Activated CD4-positive, alpha-beta T cell treated with anti-CD3 and anti-CD28 coated beads for 48 hours (primary cell): ENCODE measurements at regions not wholly inside any gene's neighbourhood (a gene's known extent, or its start where the extent isn't known, plus 50 kb on each side); places are given as distances from the start of the nearest gene placed in this dataset.
"Not testable (repeated sequence)": the region's sequence is repeated elsewhere in the genome, so short reads cannot be mapped to it uniquely, and the experiment has no call there.

Source experiments
- DNase-seq: peaks from one replicate; pipeline ENCODE4 v3.0.0-alpha.2; 2020

DNA sequence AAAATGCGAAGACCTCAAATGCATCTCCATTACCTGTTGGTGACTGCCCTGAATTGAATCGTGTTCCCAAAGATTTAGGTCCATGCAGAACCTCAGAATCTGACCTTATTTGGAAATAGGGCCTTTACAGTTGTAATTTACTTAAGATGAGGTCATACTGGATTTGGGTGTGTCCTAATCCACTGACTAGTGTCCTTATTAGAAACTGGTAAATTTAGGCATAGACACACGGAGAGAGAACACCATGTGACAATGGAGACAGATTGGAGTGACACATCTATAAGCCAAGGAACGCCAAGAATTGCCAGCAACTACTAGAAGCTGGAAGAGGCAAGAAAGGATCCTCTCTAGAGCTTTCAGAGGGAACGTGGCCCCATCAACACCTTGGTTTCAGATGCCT is 203.1 kb downstream of the SMAD2 start:
- no peak for DNase-seq

DNA sequence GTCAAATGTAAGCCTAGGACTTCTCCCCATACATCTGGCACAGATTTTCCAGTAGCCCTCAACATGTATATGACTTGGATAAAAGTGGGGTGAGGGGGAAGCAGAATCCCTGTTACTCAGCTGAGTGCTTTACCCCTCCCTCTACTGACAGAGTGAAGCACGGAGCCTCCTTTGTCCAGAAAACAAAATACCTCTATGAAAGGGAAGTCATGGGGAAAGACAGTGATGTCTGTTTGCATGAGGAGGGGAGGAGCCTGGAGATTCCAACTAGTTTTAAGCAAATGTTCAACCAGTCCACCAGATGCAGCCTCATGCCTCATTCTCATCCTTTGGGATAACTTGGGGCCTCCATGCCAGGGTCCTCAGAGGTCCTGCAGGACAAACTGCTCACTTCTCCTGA is 203.9 kb downstream of the SMAD2 start:
- no peak for DNase-seq

DNA sequence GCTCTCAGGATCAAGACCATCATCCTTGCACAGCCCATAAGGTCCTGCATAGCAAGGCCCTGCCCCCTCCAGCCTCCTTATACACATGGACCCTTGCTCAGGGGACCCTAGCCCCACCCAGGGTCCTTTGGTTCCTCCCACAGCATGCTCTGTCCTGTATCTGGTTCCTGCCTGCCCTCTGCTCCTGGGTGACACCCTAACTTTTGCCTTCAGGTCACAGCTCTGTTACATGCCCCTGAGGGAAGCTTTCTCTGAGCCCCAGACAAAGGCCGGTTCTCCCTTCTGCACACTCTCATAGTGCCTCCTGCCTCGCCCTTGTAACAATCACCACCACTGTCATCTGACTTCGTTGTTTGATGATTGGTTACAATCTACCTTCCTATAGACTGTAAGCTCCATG is 204.8 kb downstream of the SMAD2 start:
- no peak for DNase-seq

DNA sequence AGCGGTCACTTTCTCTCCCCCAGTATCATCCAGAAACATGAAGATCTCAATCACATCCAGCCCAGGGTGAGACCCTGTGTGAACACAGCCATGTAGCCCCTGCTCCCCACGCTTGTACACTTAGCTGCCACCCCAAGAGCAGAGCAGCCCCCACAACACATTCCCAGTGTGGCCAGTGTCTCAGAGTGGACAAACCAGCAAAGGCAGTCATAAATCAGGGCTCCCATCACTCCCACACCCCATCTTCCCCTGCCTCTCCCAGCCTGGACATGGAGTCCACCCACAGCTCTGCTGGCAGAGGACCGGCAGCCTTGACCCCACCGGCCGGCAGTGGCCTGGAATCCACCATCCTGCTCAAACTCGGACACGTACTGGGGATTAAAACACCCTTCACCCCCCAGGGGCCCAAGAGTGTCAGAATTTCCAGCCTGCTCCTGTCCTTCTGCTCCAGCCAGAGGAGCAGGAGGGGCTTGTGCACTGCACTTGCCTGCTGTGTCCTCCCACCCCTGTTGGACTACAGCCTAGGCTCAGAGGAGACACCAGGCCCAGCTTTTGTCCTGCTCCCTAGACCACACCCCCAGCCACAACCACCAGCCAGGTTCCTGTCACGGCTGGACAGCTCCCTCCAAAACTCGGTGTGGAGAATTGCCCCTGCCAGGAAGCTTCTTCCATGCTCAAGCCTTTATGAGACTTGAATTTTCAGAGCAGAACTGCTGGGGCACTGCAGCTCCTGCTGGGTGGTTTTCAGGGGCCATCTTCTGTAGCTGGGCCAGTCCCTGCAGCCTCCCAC is 206.1 kb downstream of the SMAD2 start:
- DNase-seq: no peak

DNA sequence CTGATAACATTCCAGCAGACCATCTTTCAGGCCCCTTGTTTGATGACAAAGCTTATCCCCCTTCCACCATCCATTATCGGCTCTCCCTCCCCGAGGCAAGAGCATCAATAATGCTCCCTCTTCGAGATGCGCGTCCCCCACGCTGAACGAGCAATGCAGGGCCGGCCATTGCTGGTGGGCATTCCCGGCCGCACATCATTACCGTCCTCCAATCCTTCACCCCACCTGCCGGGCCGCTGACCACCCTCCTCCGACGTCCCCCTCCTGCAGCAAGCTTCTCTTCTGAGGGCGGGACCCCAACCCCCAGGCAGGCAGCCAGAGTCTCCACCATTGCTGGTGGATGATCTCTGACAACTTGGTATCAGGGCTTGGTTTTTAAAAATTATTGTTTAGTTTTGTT is 208.6 kb downstream of the SMAD2 start:
- DNase-seq: no peak

DNA sequence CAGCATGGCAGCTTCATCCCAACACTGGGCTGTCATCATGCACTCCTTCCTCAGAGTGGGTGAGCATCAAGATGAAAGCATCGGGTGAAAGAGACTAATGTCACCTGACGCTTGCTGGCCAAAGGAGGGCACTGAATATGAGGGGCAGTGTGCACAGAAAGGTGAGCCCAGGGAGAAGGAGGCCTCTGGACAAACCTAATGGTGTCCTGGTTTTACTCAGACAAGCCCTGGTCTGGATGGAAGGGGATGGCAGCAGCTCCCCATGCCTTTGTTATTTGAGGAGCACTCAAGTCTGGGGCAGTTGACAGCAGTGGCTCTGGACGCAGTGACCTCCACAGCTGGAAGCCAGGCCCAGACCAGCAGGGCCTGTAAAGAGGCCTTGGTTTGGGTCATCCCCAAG is 209.7 kb downstream of the SMAD2 start:
- DNase-seq: no peak

DNA sequence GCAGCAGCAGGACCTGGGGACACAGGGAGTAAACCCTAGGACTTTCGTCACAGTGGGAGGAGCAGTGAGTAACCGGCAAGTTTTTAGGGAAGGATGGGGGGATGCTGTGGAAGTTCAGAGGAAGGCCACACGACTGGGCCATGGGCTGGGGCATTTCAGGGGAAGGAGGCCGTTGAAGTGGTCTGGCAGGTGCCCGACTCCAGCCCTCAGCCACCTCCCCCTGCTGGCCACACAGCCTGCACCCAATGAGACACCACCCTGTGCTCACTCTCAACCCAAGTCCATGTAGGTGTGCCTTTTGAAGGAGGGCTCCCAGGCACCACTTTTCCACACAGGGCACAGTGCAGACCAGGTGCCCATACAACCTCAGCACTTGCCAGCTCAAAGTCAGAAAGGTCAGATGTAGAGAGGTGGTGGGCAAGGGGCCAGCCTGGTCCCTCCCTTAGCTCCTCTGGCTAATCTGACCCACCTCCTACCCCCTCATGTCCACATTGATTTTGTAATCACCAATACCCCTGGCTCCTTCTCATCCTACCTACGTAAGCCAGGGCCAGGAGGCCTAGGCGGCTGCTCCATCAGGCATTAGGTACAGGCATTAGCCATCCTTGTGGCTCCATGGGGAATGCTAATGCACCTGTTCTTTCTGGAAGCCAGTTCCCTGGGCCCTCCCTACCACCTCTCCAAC is 211.2 kb downstream of the SMAD2 start:
- no peak for DNase-seq

DNA sequence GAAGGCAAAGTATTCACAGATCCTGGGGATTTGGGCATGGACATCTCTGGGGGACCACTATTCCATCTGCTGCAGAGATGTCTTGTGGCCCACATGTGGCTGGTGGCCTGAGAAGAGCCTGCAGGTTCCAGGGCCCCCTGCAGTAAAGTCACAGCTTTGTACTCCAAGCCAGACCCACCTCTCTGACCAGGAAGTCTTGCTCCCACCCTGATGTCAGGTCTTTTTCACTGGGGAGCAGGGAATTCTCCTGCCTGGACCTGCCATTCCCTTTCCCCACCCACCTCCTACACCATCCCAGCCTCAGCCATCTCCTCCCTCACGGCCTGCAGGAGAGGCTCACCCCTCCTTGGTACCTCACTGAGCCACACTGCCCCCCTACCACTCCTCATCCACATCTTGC is 211.8 kb downstream of the SMAD2 start:
- no peak for DNase-seq

DNA sequence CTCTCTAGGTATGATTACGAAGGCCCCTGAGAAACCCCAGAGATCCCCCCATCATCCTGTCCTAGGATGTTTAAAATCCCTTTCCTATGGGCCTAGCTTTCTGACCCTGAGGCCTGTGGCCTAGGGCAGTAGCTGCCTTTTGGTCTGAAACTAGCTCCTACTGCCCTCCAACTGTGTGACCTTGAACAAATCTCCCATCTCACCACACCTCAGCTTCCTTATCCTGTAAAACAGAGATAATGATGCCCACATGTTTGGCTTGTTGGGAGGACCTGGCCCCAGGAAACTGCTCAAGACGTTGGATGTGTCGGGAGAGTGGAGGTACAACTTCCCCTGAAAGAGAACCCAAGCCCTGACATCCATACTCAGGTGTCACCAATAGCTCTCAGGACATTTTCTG is 213.2 kb downstream of the SMAD2 start:
- DNase-seq: no peak

DNA sequence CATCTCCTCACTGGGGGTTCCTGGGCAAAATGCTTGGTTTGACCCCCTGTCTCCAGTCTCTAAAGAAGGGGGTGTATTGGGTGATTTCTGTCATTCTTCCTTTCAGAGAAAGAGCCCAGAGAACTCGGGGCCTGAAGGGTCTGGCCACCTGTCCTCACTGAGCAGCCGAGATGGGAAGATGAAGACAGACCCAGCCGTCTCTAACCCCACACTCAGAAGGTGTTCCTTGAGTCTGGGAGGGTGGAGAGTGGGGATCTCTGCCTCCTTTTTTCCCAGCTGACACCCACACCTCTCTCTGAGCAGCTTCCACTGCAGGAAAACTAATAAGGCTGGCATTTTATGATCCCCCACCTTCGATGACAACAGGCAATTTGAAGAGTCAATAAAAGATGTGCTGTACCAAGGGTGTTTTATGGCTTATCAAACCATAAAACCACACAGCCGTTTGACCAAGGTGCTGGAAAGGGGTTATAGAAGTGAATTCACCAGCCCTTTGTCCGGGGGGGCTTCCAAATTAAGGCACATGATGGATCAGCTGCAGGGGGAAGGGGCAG is 213.8 kb downstream of the SMAD2 start:
- DNase-seq: no peak

DNA sequence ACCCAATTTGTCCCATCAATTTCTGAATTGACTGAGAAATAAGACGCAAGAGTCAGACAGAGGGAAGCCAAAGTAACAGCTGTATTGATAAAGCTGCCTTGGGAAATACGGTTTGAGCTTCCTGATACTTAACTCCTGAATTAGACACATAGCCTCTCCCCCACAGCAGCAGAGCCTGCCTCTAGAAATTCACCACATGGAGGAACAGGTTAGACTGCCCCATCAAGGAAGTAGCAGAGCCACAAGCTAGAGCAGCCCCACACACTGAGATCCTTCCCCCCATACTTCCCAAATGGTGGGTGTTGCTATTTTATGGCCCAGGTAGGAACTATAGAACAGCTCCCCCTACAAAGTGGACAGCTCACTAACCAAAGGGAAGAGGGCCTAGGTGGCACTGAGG is 220.0 kb downstream of the SMAD2 start:
- no peak for DNase-seq

DNA sequence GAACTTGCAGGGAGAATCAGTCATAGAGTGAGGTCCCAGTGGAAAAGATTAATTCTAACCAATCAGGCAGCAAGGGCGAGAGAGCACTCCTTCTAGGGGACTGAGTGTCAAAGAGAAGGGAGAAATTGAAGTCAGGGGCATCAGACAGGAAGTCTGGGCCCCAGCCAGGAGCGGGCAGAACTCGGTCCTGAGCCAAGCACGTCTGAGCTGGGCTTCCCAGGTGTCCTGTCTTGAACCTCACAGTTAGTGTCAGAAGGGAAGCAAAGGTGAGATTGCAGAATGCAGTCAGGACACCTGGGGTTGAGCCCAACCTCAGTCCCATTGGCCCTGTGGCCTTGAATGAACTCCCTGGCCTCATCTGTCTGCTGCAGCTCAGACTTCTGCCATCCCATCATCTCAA is 220.9 kb downstream of the SMAD2 start:
- no peak for DNase-seq

DNA sequence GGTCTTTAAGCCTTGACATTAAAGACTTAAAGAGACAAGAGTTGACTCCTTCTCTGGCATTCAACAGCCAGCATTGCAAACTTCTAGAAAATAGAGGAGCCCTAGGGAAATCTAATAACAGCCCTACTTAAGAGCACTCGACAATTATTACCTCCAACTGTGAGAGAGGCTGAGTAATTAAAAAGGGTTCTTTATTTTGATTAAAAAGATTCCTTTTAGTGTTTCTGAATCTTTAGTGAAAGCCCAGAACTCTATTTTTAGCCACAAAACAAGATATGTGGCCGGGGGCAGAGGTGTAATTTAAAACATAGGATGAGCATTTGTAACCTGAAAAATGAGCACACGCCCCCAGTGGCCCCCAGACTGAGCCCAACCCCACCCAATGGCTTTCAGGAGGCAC is 222.3 kb downstream of the SMAD2 start:
- DNase-seq: no peak

DNA sequence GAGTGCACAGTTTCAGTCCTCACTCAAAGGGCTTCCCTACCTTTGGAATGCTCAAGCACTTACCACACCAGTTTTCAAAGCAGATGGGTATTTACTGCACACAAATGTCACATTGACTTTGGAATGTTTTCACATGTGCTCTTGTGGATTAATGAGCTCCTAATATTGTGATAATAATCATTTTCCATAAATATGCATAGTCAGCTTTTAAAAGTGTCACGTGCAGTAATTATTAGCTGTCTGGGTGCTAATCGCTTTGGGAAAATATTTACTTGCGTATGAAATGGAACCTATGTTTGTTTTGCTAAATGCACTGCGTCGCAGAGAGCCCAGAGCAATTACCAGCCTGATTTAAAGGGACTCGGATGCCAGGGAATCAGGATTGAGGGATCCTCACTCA is 229.3 kb downstream of the SMAD2 start:
- no peak for DNase-seq

DNA sequence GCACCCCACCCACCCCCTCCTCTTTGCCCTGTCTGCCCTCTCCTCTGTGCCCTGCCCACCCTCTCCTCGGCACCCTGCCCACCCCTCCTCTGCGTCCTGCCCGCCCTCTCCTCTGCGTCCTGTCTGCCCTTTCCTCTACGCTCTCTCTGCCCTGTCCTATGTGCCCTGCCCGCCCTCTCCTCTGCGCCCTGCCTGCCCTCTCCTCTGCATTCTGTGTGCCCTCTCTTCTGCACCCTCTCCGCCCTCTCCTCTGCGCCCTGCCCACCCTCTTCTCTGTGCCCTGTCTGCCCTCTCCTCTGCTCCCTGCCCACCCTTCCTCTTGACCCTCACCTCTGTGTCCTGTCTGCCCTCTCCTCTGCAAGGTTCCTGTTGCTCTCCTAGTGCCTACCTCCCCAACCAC is 233.6 kb downstream of the SMAD2 start:
- no peak for DNase-seq

DNA sequence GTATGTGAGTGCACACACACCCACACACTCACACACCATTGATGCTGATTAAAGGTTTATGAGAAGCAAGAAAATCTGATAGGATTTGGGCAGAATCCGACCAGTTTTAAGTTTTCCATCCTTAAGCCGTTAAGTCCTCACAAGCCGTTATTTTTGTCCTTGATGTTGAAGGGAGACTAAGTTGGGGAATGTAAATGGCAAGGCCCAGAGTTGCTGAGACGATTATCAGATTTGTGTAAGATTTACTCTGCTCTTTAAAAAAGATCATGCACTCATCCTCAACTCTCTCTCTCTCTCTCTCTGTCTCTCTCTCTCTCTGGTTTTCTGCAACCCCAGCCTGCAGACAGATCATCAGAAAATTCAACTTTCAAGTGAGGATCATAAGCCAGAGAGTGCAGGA is 238.8 kb downstream of the SMAD2 start:
- no peak for DNase-seq

DNA sequence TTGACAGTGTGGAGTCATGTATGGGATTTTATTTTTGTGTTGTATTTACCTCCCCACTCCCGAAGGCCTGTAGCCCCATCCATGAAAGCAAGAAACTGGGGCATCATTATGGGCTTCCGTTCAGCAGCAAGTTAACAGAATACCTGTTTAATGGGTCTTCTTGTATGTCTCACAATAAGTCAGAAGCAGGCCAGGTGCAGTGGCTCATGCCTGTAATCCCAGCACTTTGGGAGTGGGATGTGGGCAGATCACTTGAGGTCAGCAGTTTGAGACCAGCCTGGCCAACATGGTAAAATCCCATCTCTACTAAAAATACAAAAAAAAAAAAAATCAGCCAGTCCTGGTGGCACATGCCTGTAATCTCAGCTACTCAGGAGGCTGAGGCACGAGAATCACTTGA is 239.7 kb downstream of the SMAD2 start:
- DNase-seq: not testable (repeated sequence)

DNA sequence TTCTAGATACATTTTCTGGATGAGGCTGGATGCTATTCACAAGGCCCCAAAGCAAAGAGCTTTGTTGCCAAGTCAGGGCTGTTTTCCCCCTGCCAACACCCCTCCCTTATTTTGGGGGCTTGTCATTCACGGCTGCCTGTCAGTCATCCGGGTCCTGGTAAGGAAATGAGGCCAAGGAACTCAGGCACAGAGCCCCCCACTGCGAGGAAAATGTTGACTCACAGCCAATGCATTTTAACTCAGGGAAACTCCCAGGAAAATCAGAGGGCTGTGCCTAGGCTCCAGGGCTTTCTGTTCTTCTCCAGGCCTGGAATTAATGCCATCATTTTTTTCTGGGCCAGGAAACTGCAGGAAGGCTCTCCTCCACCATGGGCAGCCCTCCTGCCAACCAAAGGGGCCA is 241.1 kb downstream of the SMAD2 start:
- DNase-seq: no peak

DNA sequence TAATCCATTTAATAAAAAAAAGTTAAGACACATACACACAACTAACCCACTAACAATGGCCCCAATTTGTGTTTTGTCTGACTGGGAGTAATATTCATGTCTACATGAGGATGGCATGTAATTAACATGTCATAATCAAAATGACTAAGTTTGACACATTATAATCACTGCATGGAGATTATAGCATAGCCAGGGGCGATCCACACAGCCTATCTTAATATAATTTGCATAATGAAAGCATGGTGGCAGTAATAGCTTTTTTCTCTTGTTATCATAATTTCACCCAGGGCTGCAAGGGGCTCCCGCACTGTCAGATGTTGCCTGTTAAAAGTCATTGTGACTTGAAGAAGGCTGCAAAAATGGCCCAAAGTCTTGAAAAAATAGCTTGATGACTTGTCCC is 243.7 kb downstream of the SMAD2 start:
- no peak for DNase-seq

DNA sequence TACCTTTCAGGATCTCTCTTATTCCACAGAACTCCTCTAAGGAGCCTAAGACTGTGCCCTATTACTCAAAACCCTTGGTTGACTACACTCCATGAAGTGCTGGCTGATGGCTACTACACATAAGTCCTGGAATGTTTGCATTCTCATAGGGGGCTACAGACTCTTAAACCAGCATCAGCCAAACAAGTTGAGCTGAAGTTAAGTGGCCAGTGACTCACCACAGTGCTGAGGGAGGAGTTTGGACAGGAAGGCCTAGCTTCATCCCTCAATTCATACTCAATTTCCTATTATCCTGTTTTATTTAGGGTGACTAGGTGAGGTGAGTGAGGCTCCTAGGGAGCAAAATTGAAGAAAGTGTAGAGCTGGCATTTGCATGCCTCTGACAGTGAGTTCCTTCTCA is 246.7 kb downstream of the SMAD2 start:
- no peak for DNase-seq

DNA sequence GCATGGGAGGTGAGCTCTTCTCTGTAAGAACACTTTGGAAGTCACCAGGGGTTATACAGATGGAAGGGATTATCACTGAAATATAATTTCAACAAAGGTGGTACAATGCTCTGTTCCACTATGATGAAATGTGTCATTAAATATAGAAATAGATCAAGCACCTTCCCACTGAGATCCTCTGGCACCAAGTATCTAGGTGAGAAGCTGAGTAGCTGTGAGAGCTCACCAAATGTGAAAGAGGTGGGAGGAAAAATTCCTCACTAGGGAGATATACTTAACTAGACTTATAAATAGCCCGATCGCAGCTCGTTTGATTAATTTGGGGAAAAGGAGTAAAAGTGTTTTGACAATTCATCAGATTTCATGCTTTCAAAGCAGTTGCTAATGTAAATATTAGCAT is 247.6 kb downstream of the SMAD2 start:
- DNase-seq: no peak

DNA sequence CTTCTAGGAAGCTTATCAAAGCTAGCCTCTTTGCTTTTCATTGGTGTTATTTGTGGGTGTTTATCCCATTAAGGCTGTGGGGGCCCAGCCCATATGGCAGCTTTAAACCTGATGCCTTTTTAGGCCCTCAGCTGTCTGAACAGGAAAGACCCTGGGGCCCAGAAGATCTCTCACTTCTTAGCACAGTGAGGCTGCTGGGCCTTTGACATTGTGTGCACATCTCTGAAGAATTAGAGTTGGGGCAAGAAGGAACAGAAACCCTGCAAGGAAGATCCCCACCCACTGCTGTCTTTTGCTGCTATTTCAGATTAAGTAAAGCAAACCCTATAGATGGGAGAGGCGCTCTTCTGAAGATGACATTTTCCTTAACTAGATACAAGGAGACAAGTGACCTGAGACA is 250.0 kb downstream of the SMAD2 start:
- DNase-seq: no peak

DNA sequence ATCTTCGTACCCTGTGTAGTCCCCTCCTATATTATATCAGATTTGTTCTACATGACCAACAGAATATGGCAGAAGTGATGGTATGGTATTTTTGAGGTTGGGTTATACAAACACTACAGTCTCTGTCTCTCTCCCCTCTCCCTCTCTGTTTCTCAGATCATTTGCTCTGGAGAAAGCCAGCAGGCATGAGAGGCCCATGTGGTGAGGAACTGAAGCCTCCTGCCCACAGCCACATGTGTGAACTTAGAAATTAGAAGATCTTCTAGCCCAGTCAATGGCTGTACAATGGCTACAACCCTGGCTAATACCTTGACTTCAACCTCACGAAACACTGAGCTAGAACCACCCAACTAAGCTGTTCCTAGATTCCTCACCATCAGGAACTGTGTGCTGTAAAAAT is 250.6 kb downstream of the SMAD2 start:
- DNase-seq: no peak

DNA sequence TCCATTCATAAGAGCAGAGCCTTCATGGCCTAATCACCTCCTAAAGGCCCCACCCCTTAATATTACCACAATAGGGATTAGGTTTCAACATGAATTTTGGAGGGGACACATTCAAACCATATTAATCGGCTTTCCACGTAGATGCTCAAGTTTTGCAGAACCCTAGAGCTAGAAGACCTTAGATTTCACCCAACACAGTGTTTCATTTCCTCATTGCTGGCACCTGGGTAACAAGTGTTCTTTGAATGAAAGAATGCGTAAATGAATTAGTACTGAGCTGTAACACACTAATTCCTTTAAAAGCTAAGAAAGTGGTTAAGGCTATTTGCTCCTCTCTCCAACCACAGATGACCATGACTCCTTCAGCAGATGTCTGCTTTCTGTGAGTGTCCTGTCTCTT is 252.5 kb downstream of the SMAD2 start:
- no peak for DNase-seq

DNA sequence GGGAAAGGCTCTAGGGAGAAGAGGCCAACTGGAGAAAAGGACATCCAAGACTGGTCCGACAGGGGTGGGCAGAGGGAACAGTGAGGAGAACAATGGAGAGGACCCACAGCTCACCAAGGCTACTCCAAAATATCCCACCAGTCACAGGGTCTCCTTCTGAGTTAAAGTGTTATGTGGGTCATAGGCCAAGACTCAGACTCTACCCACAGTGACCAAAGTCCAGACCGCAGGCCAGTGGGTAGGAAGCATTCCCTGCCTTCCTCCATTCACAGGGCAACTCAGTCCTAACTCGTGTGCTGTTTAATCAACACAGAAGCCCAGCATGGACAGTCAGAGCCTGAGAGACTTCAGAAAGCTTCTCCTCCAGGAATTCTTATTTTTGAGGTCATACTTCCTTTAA is 260.6 kb downstream of the SMAD2 start:
- DNase-seq: no peak
